ENCODE measurements at regions not wholly inside any gene's neighbourhood (a gene's known extent, or its start where the extent isn't known, plus 50 kb on each side); places are given as distances from the start of the nearest gene placed in this dataset.

GRCh38 chr6:113558431-113558830, 298.7 kb upstream of the MARCKS start:
- no peak for DNase-seq

GRCh38 chr6:113558966-113559365, 298.2 kb upstream of the MARCKS start:
- DNase-seq, result no peak

- DNase-seq, result no peak
Measured at GRCh38 chr6:113560376-113560775, 296.8 kb upstream of the MARCKS start.

- DNase-seq, result no peak
Measured at GRCh38 chr6:113560908-113561307, 296.2 kb upstream of the MARCKS start.

GRCh38 chr6:113562248-113562647, 294.9 kb upstream of the MARCKS start:
- no peak for DNase-seq

- peak; percentile 85 for DNase-seq
Measured at GRCh38 chr6:113564371-113565171, 292.6 kb upstream of the MARCKS start.

- no peak for DNase-seq
Measured at GRCh38 chr6:113565306-113565705, 291.8 kb upstream of the MARCKS start.

GRCh38 chr6:113570161-113570560, 287.0 kb upstream of the MARCKS start:
- no peak for DNase-seq

- DNase-seq, result no peak
Measured at GRCh38 chr6:113570641-113571040, 286.5 kb upstream of the MARCKS start.

GRCh38 chr6:113574147-113574546, 283.0 kb upstream of the MARCKS start:
- DNase-seq, result no peak

GRCh38 chr6:113576310-113576709, 280.8 kb upstream of the MARCKS start:
- no peak for DNase-seq

- DNase-seq, result no peak
Measured at GRCh38 chr6:113578691-113579090, 278.5 kb upstream of the MARCKS start.

GRCh38 chr6:113584767-113585166, 272.4 kb upstream of the MARCKS start:
- DNase-seq, result no peak

- DNase-seq, result no peak
Measured at GRCh38 chr6:113585246-113585645, 271.9 kb upstream of the MARCKS start.

- no peak for DNase-seq
Measured at GRCh38 chr6:113586413-113587077, 270.6 kb upstream of the MARCKS start.

GRCh38 chr6:113587078-113587699, 270.0 kb upstream of the MARCKS start:
- DNase-seq, result no peak

GRCh38 chr6:113588646-113589045, 268.5 kb upstream of the MARCKS start:
- DNase-seq, result no peak

GRCh38 chr6:113591896-113592827, 265.0 kb upstream of the MARCKS start:
- DNase-seq, result no peak

- no peak for DNase-seq
Measured at GRCh38 chr6:113594726-113595125, 262.4 kb upstream of the MARCKS start.

- DNase-seq, result peak; percentile 89
Measured at GRCh38 chr6:113595911-113596376, 261.2 kb upstream of the MARCKS start.

GRCh38 chr6:113596387-113597230, 260.5 kb upstream of the MARCKS start:
- DNase-seq, result peak; percentile 83

Measured in muscle of arm (tissue), 1 donor.